Stimulated activated CD8-positive, alpha-beta memory T cell treated with anti-CD3 and anti-CD28 coated beads, Interleukin-7, amount 100 ng/mL, for 24 hours (primary cell): ENCODE measurements at regions not wholly inside any gene's neighbourhood (a gene's known extent, or its start where the extent isn't known, plus 50 kb on each side); places are given as distances from the start of the nearest gene placed in this dataset.
"Not testable (repeated sequence)": the region's sequence is repeated elsewhere in the genome, so short reads cannot be mapped to it uniquely, and the experiment has no call there.

Source experiments
- DNase-seq: peaks from one replicate; pipeline ENCODE4 v3.0.0-alpha.2; 2020; ENCODE audit warnings: low read depth

DNA sequence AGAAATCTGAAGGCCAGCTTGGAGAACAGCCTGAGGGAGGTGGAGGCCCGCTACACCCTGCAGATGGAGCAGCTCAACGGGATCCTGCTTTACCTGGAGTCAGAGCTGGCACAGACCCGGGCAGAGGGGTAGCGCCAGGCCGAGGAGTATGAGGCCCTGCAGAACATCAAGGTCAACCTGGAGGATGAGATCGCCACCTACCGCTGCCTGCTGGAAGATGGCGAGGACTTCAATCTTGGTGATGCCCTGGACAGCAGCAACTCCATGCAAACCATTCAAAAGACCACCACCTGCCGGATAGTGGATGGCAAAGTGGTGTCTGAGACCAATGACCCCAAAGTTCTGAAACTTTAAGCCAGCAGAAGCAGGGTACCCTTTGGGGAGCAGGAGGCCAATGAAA is 318.4 kb downstream of the ZFHX3 start:
- DNase-seq: not testable (repeated sequence)

DNA sequence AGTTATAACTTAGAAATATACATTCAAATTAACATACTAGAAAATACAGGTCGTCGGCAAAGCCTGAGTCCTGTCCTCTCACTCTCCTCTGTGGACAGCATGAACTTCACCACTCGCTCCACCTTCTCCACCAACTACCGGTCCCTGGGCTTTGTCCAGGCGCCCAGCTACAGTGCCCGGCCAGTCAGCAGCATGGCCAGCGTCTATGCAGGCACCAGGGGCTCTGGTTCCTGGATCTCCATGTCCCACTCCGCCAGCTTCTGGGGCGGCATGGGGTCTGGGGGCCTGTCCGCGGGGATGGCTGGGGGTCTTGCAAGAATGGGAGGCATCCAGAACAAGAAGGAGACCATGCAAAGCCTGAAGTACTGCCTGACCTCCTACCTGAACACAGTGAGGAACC is 319.4 kb downstream of the ZFHX3 start:
- DNase-seq: no peak

DNA sequence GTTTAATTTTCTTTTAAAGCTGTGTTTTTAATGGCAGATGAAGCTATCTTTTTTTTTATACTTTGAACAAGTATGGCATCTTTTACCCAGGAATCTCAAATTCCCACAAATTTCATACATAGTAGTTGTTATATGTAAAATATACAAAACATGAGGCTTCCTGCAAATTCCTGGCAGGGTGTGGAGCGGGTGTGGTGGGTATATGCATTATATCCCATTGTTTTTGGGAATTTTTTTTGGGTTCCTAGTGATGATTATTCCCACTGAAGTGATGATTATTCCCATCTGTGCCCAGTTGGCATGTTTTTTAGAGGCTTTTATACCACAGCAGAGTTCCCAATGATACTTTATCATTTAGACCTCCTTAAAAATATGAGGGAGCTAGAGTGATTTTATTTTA is 320.4 kb downstream of the ZFHX3 start:
- DNase-seq: no peak

DNA sequence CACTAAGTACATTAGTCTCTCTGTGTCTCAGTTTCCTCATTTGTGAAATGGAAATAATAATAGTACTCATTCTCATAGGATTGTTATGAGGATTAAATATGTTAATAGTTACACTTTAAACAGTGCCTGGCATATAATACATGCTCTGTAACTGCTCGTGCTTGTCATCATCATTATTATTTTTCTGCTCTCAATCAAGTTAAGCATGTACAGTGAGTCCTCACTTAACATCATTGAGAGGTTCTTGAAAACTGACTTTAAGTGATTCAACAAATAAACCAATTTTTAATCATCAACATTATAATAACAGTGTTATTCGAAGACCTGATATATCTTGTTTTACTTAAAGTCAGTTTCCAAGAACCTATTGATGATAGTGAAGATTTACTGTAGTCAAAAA is 322.3 kb downstream of the ZFHX3 start:
- DNase-seq: no peak

DNA sequence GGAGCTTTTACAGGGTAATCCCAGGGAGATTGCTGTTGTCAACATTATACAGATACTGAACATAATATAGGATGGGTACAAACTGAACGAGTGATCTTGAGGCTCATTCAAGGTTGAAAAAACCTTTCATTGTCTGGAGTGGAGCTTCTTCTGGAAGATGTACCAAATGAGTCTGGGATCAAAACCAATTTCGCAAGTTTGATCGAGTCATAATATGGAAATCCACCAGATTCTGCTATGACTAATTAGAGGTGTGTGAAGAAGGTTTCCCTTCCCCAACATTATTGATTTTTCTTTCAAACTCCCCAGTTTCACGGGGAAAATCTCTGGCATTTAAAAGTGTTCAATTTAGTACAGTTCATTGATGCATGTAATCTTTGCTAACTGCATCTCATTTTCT is 324.1 kb downstream of the ZFHX3 start:
- no peak for DNase-seq

DNA sequence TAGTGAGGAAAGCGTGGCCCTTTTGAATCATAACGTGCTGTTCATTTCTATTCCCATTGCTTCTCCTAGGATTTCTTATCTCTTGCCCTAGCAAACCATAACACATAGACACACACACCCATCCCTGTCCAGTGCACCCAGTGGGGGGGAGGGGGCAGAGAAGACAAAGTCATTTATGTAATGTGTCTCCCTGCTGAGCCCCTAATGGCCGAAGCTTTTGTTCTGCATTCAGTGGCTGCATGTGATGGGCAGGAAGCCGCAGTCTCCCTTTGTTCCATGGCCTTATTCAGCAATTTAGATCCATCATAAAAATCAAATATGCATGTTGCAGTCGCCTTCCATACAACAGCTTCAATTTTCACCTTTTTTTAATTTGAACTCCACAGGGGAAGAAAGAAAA is 325.4 kb downstream of the ZFHX3 start:
- no peak for DNase-seq

DNA sequence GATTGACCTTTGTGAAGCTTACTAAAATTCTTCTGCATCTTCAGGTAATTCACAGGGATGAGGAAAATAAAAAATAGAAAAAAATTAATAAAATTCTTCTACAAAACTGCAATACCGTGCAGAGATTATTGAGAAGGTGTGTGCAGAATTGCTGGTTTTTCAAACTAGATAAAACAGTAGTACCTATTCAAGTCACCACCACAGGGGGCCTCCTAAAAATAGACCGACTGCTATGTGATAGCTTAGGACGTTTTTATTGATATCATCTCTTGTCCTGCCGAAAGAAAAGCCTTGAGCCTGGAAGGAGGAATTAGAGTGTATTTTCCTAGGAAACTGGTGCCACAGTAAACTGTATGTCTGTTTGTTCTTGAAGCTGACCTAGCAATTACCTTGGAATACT is 325.9 kb downstream of the ZFHX3 start:
- DNase-seq: no peak

DNA sequence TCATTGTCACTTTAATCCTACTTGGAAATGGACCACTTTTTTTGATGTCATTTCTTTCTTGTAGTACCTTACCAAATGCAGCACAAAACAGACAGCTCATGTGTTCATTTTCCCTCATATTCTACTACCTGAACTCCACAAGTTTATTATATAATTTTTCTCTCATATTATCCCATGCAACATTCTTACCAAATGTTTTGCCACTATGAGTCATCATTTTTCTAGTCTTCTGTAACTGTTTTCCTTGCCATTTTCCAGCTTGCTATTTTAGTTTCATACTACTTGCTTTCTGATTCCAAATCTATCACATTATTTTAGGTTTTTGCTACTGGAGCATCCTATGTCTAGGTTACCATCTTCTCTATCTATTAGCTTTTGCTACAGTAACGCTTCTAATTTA is 332.7 kb downstream of the ZFHX3 start:
- DNase-seq: no peak

DNA sequence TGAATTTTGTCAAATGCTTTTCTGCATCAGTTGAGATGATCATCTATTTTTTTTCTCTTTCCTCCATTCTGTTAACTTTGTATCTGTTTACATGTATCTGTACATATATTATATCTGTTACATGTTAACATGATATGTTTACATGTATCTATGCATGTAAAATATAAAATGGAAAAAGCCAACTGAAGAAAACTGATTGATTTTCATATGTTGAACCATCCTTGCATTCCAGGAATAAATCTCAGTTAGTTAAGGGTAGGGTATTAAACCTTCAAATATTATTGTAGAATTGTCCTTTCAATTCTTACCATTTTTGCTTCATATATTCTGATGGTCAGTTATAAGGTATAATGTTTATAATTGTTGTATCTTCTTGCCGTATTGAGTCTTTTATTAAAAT is 336.1 kb downstream of the ZFHX3 start:
- no peak for DNase-seq

DNA sequence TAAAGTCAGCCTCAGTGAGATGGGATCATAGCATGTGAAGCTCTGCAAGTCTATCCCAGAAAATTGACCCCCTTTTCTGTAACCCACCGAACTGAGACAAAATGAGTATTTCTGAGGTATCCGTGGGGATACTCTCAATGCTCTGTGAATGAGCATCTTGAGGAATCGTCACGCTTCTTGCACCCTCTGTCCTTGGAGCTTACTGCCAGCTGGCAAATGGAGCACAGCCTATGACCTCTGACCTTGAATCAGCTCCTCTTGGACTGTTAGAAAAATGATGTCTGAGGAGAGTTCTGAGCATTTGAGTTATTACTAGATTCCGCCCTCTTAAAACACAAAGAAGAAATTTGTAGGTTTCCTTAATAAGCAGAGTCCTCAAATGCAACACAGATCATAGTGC is 342.1 kb downstream of the ZFHX3 start:
- DNase-seq: no peak

DNA sequence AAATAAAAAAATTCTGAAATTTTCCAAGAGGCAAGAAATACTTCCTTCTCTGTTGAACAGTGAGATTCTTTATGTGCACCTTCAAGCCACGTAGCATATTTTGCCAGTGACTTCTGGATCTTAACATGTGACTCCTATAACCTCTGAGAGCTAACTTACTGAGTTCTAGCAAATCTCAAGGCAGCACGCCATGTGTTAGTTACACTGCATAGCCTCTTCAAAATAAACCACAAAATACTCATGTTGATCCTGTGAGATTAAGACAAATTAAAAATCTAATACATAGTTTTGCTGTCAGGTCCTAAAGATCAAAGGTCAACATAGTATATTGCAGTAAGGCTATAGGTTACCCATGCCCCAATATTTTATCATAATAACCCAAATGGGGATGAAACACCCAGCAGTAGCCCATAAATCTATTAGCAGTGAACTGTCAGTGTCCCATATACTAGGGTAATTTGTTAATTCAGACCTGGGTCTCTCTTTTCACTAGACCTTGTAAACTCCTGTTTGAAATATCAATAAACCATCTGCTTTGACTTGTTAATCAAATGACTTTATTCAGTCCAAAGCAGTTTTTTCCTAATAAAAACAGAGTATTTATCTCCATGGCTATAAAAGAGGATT is 343.1 kb downstream of the ZFHX3 start:
- no peak for DNase-seq

DNA sequence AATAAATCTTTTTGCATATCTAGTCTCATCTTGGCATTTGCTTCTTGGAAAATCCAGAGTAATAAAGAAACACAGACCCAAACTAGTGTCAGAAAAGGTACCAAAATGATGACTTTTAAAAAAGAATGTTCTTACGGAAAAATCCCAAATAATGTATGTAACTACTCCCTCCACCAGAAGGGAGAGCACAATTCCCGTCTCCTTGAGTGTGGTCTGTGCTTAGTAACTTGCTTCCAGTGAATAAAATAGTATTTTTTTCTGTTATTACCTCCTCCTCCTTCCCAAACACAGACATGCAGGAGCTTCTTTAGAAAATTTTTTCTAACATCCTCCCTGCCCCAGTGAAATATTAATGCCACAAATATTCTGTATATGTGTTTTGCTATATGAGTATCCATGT is 358.1 kb downstream of the ZFHX3 start:
- no peak for DNase-seq

DNA sequence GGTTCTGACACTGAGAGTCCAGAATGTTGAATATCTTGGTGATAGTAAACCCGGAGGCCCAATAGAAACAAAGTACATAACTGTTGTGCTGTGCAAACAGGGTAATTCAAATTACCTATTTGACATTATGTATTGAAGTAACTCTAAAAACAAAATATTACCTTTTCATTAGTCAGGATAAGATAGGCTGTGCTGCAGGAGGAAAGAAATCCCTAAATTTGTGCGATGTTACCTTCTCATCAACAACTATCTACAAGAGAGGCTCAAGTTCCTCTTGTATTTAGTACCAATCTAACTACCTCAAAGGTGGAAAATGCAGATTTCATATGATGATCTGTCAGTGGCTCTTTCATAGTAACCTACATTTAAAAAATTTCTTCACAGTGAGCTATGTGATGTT is 367.2 kb downstream of the ZFHX3 start:
- DNase-seq: no peak

DNA sequence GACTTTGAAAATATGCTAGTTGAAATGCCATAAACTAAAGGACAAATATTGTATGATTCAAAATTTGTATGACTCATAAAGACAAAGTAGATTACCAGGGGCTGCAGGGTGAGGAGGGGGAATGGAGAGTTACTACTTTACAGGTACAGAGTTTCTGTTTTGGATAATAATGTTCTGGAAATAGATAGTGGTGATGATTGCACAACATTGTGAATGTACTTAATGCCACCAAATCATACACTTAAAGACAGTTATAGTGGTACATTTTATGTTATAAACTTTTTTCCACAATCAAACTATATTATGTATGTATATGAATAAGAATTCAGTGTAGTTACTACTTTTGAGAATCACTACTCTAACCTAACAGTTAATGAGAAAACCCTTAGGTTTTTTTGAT is 368.1 kb downstream of the ZFHX3 start:
- no peak for DNase-seq

DNA sequence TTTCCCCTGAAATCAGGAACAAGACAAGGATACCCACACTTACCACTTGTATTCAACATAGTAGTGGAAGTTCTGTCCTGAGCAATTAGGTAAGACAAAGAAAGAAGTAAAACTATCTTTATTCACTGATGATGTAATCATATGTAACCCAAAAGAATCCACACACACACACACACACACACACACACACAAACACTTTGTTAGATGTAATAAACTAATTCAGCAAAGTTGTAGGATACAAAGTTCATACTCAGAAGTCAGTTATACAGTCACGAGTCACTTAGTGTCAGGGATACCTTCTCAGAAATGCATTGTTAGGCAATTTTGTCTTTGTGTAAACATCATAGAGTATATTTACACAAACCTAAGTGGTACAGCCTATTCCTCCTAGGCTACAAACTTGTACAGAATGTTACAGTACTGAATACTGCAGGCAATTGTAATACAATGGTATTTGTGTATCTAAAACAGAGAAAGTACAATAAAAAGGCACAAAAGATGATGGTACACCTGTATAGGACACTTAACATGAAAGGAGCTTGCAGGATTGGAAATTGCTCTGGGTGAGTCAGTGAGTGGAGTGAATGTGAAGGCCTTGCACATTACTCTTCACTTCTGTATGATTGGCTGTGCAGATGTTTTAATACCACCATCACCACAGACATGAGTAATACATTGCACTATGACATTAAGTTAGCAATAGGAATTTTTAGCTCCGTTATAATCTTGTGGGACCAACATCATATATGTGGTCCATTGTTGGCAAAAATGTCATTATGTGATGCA is 370.1 kb downstream of the ZFHX3 start:
- no peak for DNase-seq

DNA sequence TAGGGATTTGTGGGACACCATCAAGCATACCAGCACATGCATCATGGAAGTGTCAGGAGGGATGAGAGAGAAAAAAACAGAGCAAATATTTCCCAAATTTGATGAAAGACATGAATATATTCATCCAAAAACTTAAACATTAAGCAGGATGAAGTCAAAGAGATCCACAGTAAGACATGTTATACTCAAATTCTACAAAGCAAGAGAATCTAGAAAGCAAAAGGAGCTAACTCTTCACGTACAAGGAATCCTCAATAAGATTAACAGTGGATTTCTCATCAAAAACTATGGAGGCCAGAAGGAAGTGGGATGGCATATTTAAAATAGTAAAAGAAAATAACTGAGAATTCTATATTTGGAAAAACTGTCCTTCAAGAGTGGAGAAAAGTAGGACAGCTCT is 374.8 kb downstream of the ZFHX3 start:
- no peak for DNase-seq

DNA sequence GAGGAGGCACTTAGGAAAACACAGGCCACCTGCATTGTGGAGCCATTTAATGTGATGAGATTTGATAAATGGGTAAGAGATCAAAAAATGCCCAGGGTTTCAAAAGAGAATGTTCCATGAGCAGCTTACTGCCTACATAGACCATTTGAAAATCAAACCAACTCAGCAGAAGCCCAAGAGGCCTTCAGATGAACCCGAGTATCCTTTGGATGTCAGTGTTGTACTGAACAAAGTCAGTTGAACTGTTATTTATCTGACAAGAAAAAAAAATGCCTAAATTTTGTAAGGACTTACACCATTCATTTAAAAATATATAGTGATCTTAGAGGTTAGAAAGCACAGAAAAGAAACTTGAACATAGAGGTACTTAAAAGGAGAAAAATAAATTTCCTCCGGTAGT is 381.7 kb downstream of the ZFHX3 start:
- no peak for DNase-seq

DNA sequence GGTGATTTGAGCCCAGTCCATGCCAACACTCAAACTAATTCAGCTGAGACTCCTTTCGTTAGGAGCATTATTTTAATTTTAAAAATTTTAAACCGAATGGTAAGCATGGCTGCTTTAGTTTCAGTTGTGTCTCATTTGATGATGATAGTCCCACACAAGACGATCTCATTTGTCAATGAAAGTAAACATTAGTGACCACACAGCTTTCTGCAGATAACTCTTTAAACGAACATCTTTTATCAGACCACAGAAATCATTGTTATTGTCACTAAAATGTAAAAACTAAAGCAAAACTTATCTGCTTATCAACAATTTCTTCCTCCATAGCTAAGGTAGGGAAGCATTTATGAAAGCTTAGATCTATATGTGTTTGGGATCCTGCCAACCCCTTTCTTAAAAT is 382.2 kb downstream of the ZFHX3 start:
- no peak for DNase-seq

DNA sequence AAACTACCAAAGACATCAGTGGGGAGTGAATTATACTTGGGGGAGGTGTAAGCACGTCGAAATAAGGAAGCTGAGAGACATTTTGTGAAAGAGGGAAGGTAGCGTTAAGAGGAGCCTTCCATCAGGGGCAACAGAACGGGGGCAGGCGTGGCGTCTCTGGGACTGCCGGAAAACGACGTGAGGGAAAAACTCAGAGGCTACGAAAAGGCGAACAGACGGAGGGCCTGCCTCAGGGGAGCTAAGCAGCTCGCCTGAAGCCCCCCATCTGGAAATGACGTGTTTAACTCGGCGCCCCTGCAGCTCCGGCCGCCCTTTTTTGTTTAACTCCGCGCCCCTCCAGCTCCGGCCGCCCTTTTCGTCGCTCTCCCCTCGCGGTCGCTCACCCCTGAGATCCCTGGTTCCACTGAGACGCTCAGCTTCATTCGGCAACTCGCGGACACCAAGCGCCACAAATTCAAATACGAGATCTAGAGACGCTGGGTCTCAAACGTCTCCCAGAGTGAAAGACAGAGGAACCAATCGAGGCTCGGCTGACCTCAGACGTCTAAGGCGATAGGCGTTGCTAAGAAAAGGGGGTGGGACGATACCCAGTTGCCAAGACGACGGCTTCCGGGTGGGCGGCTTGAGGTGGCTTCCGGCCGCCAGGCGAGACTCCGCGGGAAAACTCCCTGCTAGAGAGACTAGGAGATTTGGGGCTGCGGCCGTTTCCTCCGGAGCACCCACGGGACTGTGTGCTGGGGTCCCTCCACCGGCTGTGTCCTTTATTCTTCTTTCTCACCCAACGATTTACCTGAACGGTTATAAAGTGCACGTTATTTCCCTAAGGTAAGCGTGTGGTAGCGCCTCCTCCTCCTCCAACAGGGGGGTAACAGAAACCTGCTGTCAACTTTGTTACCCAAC is 383.2 kb downstream of the ZFHX3 start:
- DNase-seq: peak; percentile 91

DNA sequence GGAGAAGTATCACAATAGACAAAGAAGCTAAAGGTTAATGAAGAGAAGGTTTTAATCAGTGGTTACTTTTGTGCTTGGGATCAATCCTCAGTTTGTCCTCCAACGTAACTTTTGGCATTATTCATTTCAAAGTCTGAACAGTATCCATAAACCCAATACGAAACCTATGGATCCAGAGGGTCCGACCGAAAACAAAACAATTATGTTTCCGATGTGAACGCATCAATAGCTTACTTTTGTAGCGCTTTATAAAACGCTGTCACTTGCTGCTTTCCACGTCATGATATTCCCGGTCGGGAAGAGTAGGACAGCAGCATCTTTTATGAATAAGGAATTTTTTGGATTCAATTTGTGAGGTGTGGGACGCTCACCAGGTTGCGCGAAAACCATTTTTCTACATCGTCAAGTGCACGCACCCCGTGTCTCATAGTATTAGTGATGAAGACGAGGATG is 383.8 kb downstream of the ZFHX3 start:
- DNase-seq: no peak

DNA sequence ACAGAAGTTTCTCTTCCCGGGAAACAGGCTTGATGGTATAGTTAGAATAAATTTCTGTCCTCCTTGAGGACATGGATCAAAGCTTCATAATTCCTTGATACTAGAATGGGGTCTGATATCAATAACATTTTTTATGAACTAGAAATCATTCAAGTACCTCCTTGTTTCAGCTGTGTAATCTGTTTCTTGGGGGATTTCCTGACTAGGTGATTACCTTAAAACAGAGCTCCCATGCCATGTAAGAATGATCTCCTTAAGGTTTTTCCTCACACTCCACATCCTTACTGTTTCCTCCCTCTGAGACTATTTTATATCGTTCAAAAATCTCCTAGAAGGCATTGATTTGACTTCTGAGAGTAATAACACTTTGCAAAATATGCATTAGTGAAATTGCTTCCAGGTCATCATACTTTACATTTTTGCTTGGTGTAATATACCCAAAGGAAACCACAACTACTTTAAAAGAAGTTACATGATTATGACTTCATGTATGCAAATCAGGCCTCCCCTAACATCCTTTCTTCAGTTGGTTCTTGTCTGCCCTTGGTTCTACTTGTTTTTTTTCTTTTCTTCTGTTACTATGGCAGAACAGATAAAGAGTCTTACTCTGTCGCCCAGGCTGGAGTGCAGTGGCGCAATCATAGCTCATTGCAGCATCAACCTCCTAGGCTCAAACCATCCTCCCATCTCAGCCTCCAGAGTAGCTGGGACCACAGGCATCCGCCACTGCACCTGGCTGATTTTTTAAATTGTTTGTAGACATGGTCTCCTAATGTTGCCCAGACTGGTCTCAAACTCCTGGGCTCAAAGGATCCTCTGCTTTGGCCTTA is 388.8 kb downstream of the ZFHX3 start:
- no peak for DNase-seq

DNA sequence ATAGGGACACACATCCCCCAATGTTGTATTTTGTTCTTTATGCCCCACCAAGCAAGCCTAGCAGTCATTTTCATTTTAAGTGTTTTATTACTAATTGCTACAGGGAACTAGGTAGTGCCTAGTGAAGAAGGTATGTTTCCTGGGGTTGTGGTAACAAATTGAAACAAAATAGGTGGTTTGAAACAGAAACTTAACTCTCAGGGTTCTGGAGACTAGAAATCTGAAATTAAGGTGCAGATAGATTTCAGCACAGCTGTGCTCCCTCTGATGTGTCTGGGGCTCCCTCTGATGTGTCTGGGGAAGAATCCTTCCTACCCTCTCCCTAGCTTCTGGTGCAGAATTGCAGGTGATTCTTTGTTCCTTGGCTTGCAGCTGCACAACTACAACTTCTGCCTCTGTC is 390.1 kb downstream of the ZFHX3 start:
- DNase-seq: no peak
